Panc1 (cell line): ENCODE measurements at regions not wholly inside any gene's neighbourhood (a gene's known extent, or its start where the extent isn't known, plus 50 kb on each side); places are given as distances from the start of the nearest gene placed in this dataset.

Experiments
- ATAC-seq: fragments of 200-7000 bp; cut with Tn5 transposase; 2 replicates; pipeline ENCODE4 v1.9.1; 2020; ENCODE audit warnings: mild to moderate bottlenecking, moderate library complexity
- BruUV-seq: library from RNA; stranded (reverse); fragments of 400-500 nt; replicated peaks from 2 replicates; lab custom pipeline; 2021; lab: Mats Ljungman, UMichigan
- CTCF ChIA-PET: fragments of 300-600 bp; sonication (Branson Sonifier 250); formaldehyde crosslinking; loops from one replicate; lab custom pipeline; 2022; ENCODE audit warnings: antibody characterized with exemption; lab: Charles Lee
- POLR2A ChIA-PET: fragments of 300-600 bp; sonication (Branson Sonifier 250); formaldehyde crosslinking; loops from one replicate; lab custom pipeline; 2022; ENCODE audit warnings: antibody characterized with exemption; lab: Charles Lee
- DNase-seq: peaks from one replicate; pipeline ENCODE4 v3.0.0-alpha.2; 2010; ENCODE audit warnings: low read depth, low spot score
- H3K27ac ChIP-seq: 2 replicates; pipeline ENCODE4 v1.5.1; 2011; ENCODE audit warnings: mild to moderate bottlenecking, low read length, inconsistent platforms
- H3K27me3 ChIP-seq: fragments of 200-500 bp; sonication (Bioruptor generic); 2 replicates; pipeline ENCODE4 v1.6.0; 2014; ENCODE audit warnings: low read length, inconsistent platforms; ENCODE audit not compliant: control insufficient read depth, insufficient read depth
- H3K36me3 ChIP-seq: fragments of 200-500 bp; sonication (Bioruptor generic); 2 replicates; pipeline ENCODE4 v1.5.1; 2014; ENCODE audit warnings: inconsistent platforms, mild to moderate bottlenecking, low read length, moderate library complexity; ENCODE audit not compliant: control insufficient read depth, insufficient read depth
- H3K4me1 ChIP-seq: 2 replicates; pipeline ENCODE4 v1.5.1; 2011; ENCODE audit warnings: inconsistent platforms, mild to moderate bottlenecking, low read length, moderate library complexity; ENCODE audit not compliant: control insufficient read depth, insufficient read depth
- H3K4me3 ChIP-seq, 2 experiments: 2 replicates each; pipeline ENCODE4 v1.5.1; 2011 to 2012; ENCODE audit warnings: low read depth in 2 of 2, low read length in 2 of 2, mild to moderate bottlenecking in 2 of 2, inconsistent platforms in 1 of 2, moderate library complexity in 1 of 2
- H3K9me3 ChIP-seq: fragments of 200-500 bp; sonication (Bioruptor generic); 2 replicates; pipeline ENCODE4 v1.5.1; 2014; ENCODE audit warnings: low read depth, mild to moderate bottlenecking, inconsistent platforms, low read length, moderate library complexity; ENCODE audit not compliant: control insufficient read depth, insufficient read depth
- POLR2AphosphoS5 ChIP-seq: IDR thresholded peaks from 2 replicates; pipeline ENCODE4 v1.6.1; 2012; ENCODE audit warnings: mild to moderate bottlenecking, low read depth, low read length, moderate library complexity
- SIN3A ChIP-seq: IDR thresholded peaks from 2 replicates; pipeline ENCODE4 v1.6.1; 2012; ENCODE audit warnings: low read depth, mild to moderate bottlenecking, low read length, moderate library complexity, borderline replicate concordance; ENCODE audit not compliant: insufficient read depth
- TCF7L2 ChIP-seq: IDR thresholded peaks from 2 replicates; pipeline ENCODE4 v1.6.1; 2011; ENCODE audit warnings: mild to moderate bottlenecking, low read depth, low read length, inconsistent platforms
- in situ Hi-C: cut with HindIII; loops from 2 replicates; pipeline ENCODE4 v1.10.0; 2016; ENCODE audit warnings: low sequenced_read_pairs, low pct_unique_long_range_greater_than_20kb
- intact Hi-C: fragments of 100-400 bp; cut with micrococcal nuclease; formaldehyde crosslinking; loops from one replicate; pipeline ENCODE4 v1.10.0; 2022; ENCODE audit not compliant: unreplicated experiment
- TF ChIP-seq, protein P1 (sequence below), 2 experiments: IDR thresholded peaks; 2 replicates each; pipeline ENCODE4 v1.6.1; 2011 to 2012; ENCODE audit warnings: low read depth in 2 of 2, control low read depth in 1 of 2, low read length in 1 of 2, mild to moderate bottlenecking in 1 of 2, moderate library complexity in 1 of 2; ENCODE audit not compliant: insufficient read depth in 1 of 2
- TF ChIP-seq, protein P2 (sequence below): fragments of 450-650 bp; IDR thresholded peaks from 2 replicates; pipeline ENCODE4 v1.5.1; 2017; ENCODE audit warnings: mild to moderate bottlenecking

GRCh38 chr4:156686120-156686519 lies 285.5 kb downstream of the PDGFC start:
- Histone ChIP-seq H3K36me3 (no peaks in the 10 kb centered on the region), H3K4me1 (no peaks in the 10 kb centered on the region), H3K27me3 (no peaks in the 10 kb centered on the region), H3K9me3 (no peaks in the 10 kb centered on the region), H3K4me3 (no peak overlapping the region), H3K27ac (no peak overlapping the region)
- CTCF ChIA-PET = no interaction called here
- BruUV-seq = no TSS peak
- no peak for ATAC-seq
- DNase-seq = no peak
- in situ Hi-C loops (no loop called here), intact Hi-C loops (loop anchor here (10.0 kb wide), 1 partner anchor 279 kb away; no protein-coding TSS in a partner anchor)
- POLR2A ChIA-PET = no interaction called here
- TF ChIP-seq, protein P1, sequence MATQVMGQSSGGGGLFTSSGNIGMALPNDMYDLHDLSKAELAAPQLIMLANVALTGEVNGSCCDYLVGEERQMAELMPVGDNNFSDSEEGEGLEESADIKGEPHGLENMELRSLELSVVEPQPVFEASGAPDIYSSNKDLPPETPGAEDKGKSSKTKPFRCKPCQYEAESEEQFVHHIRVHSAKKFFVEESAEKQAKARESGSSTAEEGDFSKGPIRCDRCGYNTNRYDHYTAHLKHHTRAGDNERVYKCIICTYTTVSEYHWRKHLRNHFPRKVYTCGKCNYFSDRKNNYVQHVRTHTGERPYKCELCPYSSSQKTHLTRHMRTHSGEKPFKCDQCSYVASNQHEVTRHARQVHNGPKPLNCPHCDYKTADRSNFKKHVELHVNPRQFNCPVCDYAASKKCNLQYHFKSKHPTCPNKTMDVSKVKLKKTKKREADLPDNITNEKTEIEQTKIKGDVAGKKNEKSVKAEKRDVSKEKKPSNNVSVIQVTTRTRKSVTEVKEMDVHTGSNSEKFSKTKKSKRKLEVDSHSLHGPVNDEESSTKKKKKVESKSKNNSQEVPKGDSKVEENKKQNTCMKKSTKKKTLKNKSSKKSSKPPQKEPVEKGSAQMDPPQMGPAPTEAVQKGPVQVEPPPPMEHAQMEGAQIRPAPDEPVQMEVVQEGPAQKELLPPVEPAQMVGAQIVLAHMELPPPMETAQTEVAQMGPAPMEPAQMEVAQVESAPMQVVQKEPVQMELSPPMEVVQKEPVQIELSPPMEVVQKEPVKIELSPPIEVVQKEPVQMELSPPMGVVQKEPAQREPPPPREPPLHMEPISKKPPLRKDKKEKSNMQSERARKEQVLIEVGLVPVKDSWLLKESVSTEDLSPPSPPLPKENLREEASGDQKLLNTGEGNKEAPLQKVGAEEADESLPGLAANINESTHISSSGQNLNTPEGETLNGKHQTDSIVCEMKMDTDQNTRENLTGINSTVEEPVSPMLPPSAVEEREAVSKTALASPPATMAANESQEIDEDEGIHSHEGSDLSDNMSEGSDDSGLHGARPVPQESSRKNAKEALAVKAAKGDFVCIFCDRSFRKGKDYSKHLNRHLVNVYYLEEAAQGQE (IDR thresholded peaks at IDR 0.05; ENCODE audit: insufficient read depth in 1 of 2, low read depth in 2 of 2, low read length in 1 of 2) = no peak

- Histone ChIP-seq H3K4me3 (no peak overlapping the region), H3K4me1 (no peaks in the 10 kb centered on the region), H3K27ac (no peak overlapping the region), H3K36me3 (no peaks in the 10 kb centered on the region), H3K27me3 (no peaks in the 10 kb centered on the region), H3K9me3 (no peaks in the 10 kb centered on the region)
- CTCF ChIA-PET = no interaction called here
- TF ChIP-seq SIN3A = no peak
- no peak for TF ChIP-seq POLR2AphosphoS5
- no peak for TF ChIP-seq TCF7L2
- TF ChIP-seq, protein P1 (IDR thresholded peaks at IDR 0.05; ENCODE audit: insufficient read depth in 1 of 2, low read depth in 2 of 2, low read length in 1 of 2) = no peak
- TF ChIP-seq, protein P2, sequence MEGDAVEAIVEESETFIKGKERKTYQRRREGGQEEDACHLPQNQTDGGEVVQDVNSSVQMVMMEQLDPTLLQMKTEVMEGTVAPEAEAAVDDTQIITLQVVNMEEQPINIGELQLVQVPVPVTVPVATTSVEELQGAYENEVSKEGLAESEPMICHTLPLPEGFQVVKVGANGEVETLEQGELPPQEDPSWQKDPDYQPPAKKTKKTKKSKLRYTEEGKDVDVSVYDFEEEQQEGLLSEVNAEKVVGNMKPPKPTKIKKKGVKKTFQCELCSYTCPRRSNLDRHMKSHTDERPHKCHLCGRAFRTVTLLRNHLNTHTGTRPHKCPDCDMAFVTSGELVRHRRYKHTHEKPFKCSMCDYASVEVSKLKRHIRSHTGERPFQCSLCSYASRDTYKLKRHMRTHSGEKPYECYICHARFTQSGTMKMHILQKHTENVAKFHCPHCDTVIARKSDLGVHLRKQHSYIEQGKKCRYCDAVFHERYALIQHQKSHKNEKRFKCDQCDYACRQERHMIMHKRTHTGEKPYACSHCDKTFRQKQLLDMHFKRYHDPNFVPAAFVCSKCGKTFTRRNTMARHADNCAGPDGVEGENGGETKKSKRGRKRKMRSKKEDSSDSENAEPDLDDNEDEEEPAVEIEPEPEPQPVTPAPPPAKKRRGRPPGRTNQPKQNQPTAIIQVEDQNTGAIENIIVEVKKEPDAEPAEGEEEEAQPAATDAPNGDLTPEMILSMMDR = no peak
- in situ Hi-C loops (no loop called here), intact Hi-C loops (loop anchor here (10.0 kb wide), 1 partner anchor 279 kb away; no protein-coding TSS in a partner anchor)
- DNase-seq (no peak), ATAC-seq (no peak)
- POLR2A ChIA-PET = no interaction called here
- BruUV-seq = no TSS peak
Measured at GRCh38 chr4:156685308-156685707, 286.3 kb downstream of the PDGFC start.
